Transverse colon (tissue), 4 donors: ENCODE measurements at regions not wholly inside any gene's neighbourhood (a gene's known extent, or its start where the extent isn't known, plus 50 kb on each side); places are given as distances from the start of the nearest gene placed in this dataset.

ENCODE experiments used
- CTCF ChIP-seq, 5 experiments: fragments of 200-600 bp in 3 of 5; fragments of 450-650 bp in 2 of 5; sonication (generic) in 3 of 5; IDR thresholded peaks; 1 replicate in 2 of 5; 2 replicates in 3 of 5; pipeline ENCODE4 v1.5.1; 2016 to 2017; ENCODE audit warnings: antibody characterized with exemption in 5 of 5, inconsistent platforms in 3 of 5, mild to moderate bottlenecking in 2 of 5, moderate library complexity in 1 of 5
- EP300 ChIP-seq: sonication (generic); formaldehyde crosslinking; IDR thresholded peaks from one replicate; pipeline ENCODE4 v1.6.1; 2017; ENCODE audit warnings: antibody characterized with exemption, low read depth
- POLR2A ChIP-seq: fragments of 450-650 bp; IDR thresholded peaks from one replicate; pipeline ENCODE4 v1.6.1; 2016; ENCODE audit warnings: antibody characterized with exemption, mild to moderate bottlenecking, moderate library complexity
- POLR2AphosphoS5 ChIP-seq, 3 donors: sonication (generic); formaldehyde crosslinking; IDR thresholded peaks; one replicate each; pipeline ENCODE4 v1.6.1; 2016; ENCODE audit warnings: antibody characterized with exemption in 3 of 3

- TF ChIP-seq CTCF (IDR thresholded peaks at IDR 0.05), result no peak
- TF ChIP-seq POLR2A, result no peak
- no peak for TF ChIP-seq EP300
- no peak for TF ChIP-seq POLR2AphosphoS5 (IDR thresholded peaks at IDR 0.05)
Observed at GRCh38 chr6:169988769-169989550, 237.5 kb downstream of the ERMARD start.
